ENCODE measurements at regions not wholly inside any gene's neighbourhood (a gene's known extent, or its start where the extent isn't known, plus 50 kb on each side); places are given as distances from the start of the nearest gene placed in this dataset.
A peak's percentile ranks its signal among the peaks of the same experiment; 100 is the strongest.
"Not testable (repeated sequence)": the region's sequence is repeated elsewhere in the genome, so short reads cannot be mapped to it uniquely, and the experiment has no call there.

GRCh38 chr6:112522587-112522986 is 175.5 kb downstream of the RFPL4B start:
- no peak for DNase-seq

DNA sequence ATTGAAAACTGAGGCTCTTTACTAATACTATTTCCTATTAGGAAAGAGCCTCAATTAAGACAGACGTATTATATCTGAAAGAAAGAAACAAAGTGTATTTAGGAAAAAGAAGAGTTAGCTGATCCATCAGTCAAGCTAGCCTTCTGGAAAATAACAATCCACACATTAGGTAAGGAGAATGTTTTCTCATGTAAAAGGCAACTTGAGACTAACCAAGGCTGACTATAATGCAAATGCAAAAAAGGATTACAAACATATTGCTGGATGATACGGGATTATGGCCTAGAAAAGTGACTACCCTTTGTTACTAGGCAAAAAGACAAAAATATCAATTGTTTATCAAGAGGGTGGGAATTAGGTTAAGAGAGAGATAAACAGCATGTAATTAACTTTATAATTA is 176.9 kb downstream of the RFPL4B start:
- no peak for DNase-seq

DNA sequence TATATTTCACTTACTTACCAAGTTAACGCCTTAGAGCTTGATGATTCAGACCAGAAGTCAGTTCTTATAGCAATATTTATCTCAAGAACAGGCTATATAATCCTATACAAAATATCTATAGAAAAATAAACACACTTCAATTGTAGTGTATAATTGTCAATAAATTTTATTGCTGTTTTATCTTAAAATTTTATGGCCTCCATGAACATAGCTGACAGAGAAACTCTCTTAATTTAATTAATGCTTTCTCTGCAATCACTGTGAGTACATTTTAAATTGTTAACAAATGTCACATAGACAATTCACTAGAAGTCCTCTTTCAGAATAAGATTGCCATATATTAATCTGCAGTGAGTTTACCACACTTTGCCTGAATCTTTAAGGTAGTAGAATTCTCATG is 178.6 kb downstream of the RFPL4B start:
- no peak for DNase-seq

- no peak for DNase-seq
Observed at GRCh38 chr6:112526594-112526993, 179.5 kb downstream of the RFPL4B start.

DNA sequence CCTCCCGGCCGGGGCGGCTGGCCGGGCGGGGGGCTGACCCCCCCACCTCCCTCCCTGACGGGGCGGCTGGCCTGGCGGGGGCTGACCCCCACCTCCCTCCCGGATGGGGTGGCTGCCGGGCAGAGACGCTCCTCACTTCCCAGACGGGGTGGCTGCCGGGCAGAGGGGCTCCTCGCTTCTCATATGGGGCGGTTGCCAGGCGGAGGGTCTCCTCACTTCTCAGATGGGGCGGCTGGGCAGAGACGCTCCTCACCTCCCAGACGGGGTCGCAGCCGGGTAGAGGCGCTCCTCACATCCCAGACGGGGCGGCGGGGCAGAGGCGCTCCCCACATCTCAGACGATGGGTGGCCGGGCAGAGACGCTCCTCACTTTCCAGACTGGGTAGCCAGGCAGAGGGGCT is 181.2 kb downstream of the RFPL4B start:
- not testable (repeated sequence) for DNase-seq

- no peak for DNase-seq
Observed at GRCh38 chr6:112535816-112536215, 188.7 kb downstream of the RFPL4B start.

DNA sequence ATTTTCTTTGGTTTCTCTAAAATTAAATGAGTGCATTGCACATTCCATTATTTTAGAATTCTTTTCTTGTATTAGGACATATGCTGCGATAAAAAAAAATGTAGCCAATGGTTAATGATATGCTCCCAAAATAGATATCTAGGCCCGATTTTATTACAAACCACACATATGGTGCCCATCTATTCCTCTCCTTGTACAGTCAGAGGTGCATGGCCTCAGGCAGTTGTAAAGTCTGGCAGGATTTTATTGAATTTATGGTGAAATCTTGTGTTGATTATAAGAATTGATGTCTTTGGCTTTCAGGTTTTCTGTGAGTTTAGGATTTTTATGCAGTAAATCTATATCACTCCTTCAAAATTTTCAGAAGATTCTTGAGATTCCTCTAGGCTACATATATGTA is 192.2 kb downstream of the RFPL4B start:
- no peak for DNase-seq

DNA sequence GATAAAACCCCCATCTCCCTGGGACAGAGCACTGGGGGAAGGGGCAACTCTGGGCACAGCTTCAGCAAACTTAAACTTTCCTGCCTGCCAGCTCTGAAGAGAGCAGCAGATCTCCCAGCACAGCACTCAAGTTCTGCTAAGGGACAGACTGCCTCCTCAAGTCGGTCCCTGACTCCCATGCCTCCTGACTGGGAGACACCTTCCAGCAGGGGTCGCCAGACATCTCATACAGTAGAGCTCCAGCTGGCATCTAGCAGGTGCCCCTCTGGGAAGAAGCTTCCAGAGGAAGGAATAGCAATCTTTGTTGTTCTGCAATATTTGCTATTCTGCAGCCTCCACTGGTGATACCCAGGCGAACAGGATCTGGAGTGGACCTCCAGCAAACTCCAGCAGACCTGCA is 194.7 kb downstream of the RFPL4B start:
- not testable (repeated sequence) for DNase-seq

DNA sequence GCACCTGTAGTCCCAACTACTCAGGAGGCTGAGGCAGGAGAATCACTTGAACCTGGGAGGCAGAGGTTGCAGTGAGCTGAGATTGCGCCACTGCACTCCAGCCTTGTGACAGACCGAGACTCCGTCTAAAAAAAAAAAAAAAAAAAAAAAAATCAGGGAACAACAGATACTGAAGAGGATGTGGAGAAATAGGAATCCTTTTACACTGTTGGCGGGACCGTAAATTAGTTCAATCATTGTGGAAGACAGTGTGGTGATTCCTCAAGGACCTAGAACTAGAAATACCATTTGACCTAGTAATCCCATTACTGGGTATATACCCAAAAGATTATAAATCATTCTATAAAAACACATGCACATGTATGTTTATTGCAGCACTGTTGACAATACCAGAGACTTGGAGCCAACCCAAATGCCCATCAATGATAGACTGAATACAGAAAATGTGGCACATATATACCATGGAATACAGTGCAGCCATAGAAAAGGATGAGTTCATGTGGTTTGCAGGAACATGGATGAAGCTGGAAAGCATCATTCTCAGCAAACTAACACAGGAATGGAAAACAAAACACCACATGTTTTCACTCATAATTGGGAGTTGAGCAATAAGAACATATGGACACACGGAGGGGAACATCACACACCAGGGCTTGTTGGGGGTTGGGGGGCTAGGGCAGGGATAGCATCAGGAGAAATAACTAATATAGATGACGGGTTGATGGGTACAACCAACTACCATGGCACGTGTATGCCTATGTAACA is 200.4 kb downstream of the RFPL4B start:
- not testable (repeated sequence) for DNase-seq

DNA sequence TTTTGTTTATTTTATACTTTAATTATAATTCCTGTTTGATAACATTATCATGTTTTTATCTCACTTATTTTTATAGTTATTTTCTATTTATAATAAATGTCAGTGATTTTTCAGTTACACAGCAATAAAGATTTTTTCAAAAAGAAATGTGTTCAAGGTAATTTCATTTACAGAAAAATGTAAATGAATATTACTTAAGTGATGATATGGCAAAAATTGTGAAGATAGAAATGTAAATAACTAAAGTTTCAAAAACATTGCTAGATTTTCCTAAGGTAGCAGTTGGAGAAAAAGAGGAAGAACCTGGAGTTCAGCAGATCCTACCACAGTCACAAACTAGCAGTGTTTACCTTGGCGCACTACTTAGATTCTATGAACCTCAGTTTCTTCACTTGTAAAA is 202.6 kb downstream of the RFPL4B start:
- DNase-seq = no peak

GRCh38 chr6:112557435-112557834 is 210.3 kb downstream of the RFPL4B start:
- DNase-seq = no peak

DNA sequence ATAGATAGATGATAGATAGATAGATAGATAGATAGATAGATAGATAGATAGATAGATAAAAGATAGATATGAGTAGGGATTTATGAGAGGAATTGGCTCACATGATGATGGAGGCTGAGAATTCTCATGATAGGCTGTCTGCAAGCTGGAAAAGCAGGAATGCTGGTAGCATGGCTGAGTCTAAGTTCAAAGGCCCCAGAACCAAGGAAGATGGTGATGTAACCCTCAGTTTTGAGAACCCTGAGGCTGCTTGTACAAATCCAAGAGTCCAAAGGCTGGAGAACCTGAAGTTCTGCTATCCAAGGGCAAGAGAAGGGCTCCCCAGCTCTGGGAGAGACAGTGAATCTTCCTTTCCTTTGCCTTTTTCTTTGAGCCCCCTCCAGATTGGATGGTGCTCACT is 210.8 kb downstream of the RFPL4B start:
- DNase-seq = no peak

GRCh38 chr6:112560651-112561050 is 213.5 kb downstream of the RFPL4B start:
- DNase-seq = no peak

DNA sequence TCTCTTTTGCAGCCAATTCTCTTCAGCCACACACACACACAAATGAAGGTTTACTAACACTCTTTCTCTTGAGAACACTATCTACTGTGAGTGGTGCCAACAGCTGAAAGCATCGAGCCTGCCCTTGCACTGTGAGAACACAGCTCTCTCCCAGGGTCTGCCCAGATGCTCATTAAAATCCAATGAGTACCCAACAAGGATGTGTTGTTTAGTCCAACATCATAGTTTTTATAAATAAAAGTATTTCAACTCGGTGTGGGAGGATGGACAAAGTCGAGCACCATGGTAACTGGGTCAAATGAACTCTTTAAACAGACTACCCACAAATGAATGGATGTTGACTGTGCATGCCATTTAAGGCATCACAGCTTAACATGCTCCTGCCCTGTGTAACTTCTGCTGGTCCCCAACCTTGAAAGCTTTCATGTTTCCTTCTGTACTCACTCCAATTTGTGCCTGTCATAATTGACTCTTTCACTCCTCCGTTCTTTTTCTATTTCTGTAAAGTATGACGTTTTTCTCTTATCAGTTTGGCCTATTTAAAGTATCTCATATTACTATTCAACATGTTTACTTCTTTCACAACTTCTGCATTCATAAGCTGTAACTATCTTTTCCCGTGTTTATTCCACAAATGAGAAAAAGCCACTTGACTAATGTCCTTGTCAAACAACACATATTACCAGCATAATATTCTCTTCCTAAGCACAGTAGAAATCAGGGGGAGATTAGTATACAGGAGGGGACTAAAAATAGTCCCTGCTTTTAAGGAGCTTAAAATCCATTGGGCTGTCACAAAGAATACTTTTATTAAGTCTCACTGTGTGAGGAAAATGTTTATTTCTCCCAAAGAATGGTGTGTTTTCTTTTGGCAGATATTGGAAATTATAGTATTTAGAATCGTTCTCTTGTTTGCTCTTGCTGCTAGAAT is 215.4 kb downstream of the RFPL4B start:
- peak; percentile 40 for DNase-seq

- DNase-seq = peak; percentile 80
Observed at GRCh38 chr6:112563368-112563767, 216.2 kb downstream of the RFPL4B start.

- no peak for DNase-seq
Observed at GRCh38 chr6:112568066-112568465, 220.9 kb downstream of the RFPL4B start.

DNA sequence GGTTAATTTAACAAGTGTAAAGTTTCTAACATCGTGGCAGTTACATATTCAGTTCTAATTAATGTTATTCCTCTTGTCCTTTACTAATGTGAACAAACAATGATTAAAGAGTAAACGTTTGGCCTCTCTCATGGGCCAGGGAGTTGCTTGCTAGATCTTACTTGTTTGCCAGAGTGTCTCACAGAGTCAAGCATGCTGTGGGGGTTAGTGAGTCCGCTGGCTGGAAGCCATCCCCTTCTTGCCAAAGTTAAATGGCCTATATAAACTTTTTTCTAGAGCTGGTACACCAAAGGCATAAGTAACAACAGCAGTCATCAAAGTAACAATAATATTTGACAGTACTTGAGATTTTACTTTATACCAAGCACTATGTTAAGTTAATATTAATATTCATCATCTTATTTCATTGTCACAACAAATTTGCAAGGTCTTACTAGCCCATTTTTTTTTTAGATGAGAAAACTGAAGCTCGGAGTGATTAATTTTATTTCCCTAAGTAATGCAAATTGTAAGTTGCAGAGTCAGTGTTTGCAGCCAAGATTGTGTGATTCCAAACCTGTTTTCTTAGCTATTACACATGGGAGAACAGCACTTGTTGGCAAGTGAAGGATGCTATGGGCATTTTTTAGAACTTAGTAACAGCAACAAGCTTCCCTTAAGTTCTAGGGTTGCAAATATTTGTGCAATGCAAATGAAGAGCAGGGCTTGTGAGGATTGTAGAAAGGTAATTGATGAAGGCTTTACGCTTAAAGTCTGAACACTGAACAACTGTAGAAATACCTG is 224.5 kb downstream of the RFPL4B start:
- no peak for DNase-seq

DNA sequence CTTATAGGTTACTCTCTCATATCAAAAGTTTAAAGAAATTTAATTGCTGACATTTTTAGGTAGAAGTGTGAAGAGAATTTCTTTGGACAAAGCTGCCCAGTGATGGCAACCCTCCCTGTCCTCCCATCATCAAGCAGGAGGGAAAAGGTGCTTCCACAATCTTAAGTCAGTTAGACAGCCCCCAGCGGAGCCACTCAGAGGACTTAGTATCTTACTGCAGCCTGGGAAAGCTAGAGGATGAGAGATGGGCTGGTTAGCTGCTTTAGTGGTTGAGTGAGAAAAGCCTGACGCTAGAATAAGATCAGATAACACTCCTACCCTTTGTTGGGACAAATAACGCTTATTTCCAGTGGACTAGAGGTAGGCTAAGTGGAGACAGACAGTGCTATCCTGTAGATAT is 227.1 kb downstream of the RFPL4B start:
- no peak for DNase-seq

DNA sequence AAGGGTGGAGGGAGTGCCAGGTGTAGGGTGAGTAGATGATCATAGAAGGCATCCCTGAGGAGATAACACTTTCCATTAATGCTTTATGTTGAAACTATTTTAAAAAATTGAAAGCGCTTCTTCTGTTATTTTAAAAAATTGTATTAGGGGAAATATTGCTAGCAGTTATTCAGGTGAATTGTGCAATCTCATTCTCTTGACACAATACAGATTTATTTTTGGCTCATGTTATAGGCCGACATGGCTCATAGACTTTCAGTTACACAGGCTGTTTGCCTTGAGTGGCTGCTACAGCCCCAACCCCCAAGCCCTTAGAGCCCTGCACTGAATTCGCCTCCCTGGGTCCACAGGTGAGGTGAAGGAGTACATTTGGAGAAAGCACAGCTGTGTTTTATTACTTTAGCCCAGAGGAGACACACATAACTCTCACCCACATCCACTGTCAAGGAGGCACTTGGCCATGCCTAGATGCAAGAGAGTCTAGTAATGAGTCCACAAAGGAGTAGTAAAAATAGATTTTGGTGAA is 228.2 kb downstream of the RFPL4B start:
- DNase-seq = no peak

GRCh38 chr6:112576423-112576822 is 229.3 kb downstream of the RFPL4B start:
- DNase-seq = no peak

- no peak for DNase-seq
Observed at GRCh38 chr6:112579601-112580000, 232.5 kb downstream of the RFPL4B start.

- DNase-seq = no peak
Observed at GRCh38 chr6:112581015-112581414, 233.9 kb downstream of the RFPL4B start.

GRCh38 chr6:112590326-112590725 is 243.2 kb downstream of the RFPL4B start:
- DNase-seq = no peak

All from eye (tissue), 1 donor.